ENCODE measurements at regions not wholly inside any gene's neighbourhood (a gene's known extent, or its start where the extent isn't known, plus 50 kb on each side); places are given as distances from the start of the nearest gene placed in this dataset.

GRCh38 chr3:177928172-177928873 lies 607.9 kb upstream of the KCNMB2 start:
- no peak for TF ChIP-seq POLR2A (IDR thresholded peaks at IDR 0.05; ENCODE audit: low read depth, low read length)
- TF ChIP-seq TAF1 (IDR thresholded peaks at IDR 0.05; ENCODE audit: low read depth, low read length): no peak
- no peak for TF ChIP-seq POU2F2 (IDR thresholded peaks at IDR 0.05; ENCODE audit: low read depth, low read length)

Data from GM12891 (cell line).